CD4-positive, alpha-beta T cell treated with Interleukin-21 for 1 hour (primary cell): ENCODE measurements at regions not wholly inside any gene's neighbourhood (a gene's known extent, or its start where the extent isn't known, plus 50 kb on each side); places are given as distances from the start of the nearest gene placed in this dataset.
A peak's percentile ranks its signal among the peaks of the same experiment; 100 is the strongest.
"Not testable (repeated sequence)": the region's sequence is repeated elsewhere in the genome, so short reads cannot be mapped to it uniquely, and the experiment has no call there.

Experiments used
- DNase-seq: peaks from one replicate; pipeline ENCODE4 v3.0.0-alpha.2; 2020

GRCh38 chr5:54883374-54884194 lies 101.8 kb downstream of the ESM1 start:
- DNase-seq: no peak

- no peak for DNase-seq
Measured at GRCh38 chr5:54882841-54883240, 102.6 kb downstream of the ESM1 start.

- no peak for DNase-seq
Measured at GRCh38 chr5:54882101-54882500, 103.3 kb downstream of the ESM1 start.

GRCh38 chr5:54881286-54882005 lies 103.9 kb downstream of the ESM1 start:
- no peak for DNase-seq

GRCh38 chr5:54876976-54877375 lies 108.4 kb downstream of the ESM1 start:
- DNase-seq: no peak

- DNase-seq: no peak
Measured at GRCh38 chr5:54876556-54876955, 108.8 kb downstream of the ESM1 start.

- no peak for DNase-seq
Measured at GRCh38 chr5:54874337-54875021, 110.9 kb downstream of the ESM1 start.

GRCh38 chr5:54873691-54874090 lies 111.7 kb downstream of the ESM1 start:
- DNase-seq: no peak

GRCh38 chr5:54872810-54873209 lies 112.6 kb downstream of the ESM1 start:
- no peak for DNase-seq

- DNase-seq: no peak
Measured at GRCh38 chr5:54870271-54870670, 115.1 kb downstream of the ESM1 start.

- DNase-seq: no peak
Measured at GRCh38 chr5:54869691-54870090, 115.7 kb downstream of the ESM1 start.

GRCh38 chr5:54868511-54869483 lies 116.6 kb downstream of the ESM1 start:
- DNase-seq: no peak

GRCh38 chr5:54867310-54867944 lies 118.0 kb downstream of the ESM1 start:
- DNase-seq: peak; percentile 71

GRCh38 chr5:54864911-54865515 lies 120.4 kb downstream of the ESM1 start:
- not testable (repeated sequence) for DNase-seq

GRCh38 chr5:54862036-54862435 lies 123.4 kb downstream of the ESM1 start:
- no peak for DNase-seq

- DNase-seq: no peak
Measured at GRCh38 chr5:54861212-54861894, 124.0 kb downstream of the ESM1 start.

GRCh38 chr5:54860321-54860720 lies 125.1 kb downstream of the ESM1 start:
- DNase-seq: no peak

- DNase-seq: no peak
Measured at GRCh38 chr5:54859316-54859715, 126.1 kb downstream of the ESM1 start.

- DNase-seq: no peak
Measured at GRCh38 chr5:54854883-54855581, 130.4 kb downstream of the ESM1 start.

- no peak for DNase-seq
Measured at GRCh38 chr5:54852007-54852406, 133.4 kb downstream of the ESM1 start.
